ENCODE measurements at regions not wholly inside any gene's neighbourhood (a gene's known extent, or its start where the extent isn't known, plus 50 kb on each side); places are given as distances from the start of the nearest gene placed in this dataset.

GRCh38 chr15:99909592-99910295, 176.5 kb upstream of the LYSMD4 start:
- no peaks in the 10 kb centered on the region for H3K9me3 Mint-ChIP-seq
- H3K27me3 ChIP-seq (replicated peaks in 1 of 2; ENCODE audit: control insufficient read depth in 2 of 2, extremely low read depth in 1 of 2, insufficient read depth in 2 of 2, low read length in 1 of 2): no peaks in the 10 kb centered on the region
- H3K27me3 Mint-ChIP-seq: no peaks in the 10 kb centered on the region
- H3K27ac ChIP-seq (ENCODE audit: low read length): no peak overlapping the region
- no peaks in the 10 kb centered on the region for H3K9me3 ChIP-seq
- peaks cover 0 to 4% (median 0%) of the 10 kb centered on the region in 3 donors for H3K4me1 Mint-ChIP-seq
- POLR2A ChIA-PET: no interaction called here
- no peak overlapping the region for H3K4me3 Mint-ChIP-seq
- CTCF ChIA-PET: no interaction called here
- H3K36me3 Mint-ChIP-seq: no peaks in the 10 kb centered on the region
- WGBS (ENCODE audit: insufficient coverage): 81% methylated on average over 3 of the region's 13 CpGs
- ATAC-seq (replicated peaks in 1 of 4) (no peak), DNase-seq (no peak)
- H3K4me3 ChIP-seq (ENCODE audit: control insufficient read depth in 1 of 2, extremely low read depth in 1 of 2, low read length in 1 of 2): no peak overlapping the region
- no peaks in the 10 kb centered on the region for H3K36me3 ChIP-seq (ENCODE audit: control insufficient read depth in 2 of 2, extremely low read depth in 1 of 2, insufficient read depth in 1 of 2, low read length in 1 of 2)
- no peak overlapping the region for H3K27ac Mint-ChIP-seq
- no peaks in the 10 kb centered on the region for H3K4me1 ChIP-seq (ENCODE audit: control insufficient read depth in 1 of 2, extremely low read depth in 1 of 2, insufficient read depth in 2 of 2, low read length in 2 of 2)

GRCh38 chr15:99907698-99908097, 174.5 kb upstream of the LYSMD4 start:
- Histone ChIP-seq H3K36me3 (ENCODE audit: control insufficient read depth in 2 of 2, extremely low read depth in 1 of 2, insufficient read depth in 1 of 2, low read length in 1 of 2) (no peaks in the 10 kb centered on the region), H3K27me3 (replicated peaks in 1 of 2; ENCODE audit: control insufficient read depth in 2 of 2, extremely low read depth in 1 of 2, insufficient read depth in 2 of 2, low read length in 1 of 2) (no peaks in the 10 kb centered on the region), H3K27ac (ENCODE audit: low read length) (no peak overlapping the region), H3K9me3 (no peaks in the 10 kb centered on the region), H3K4me3 (ENCODE audit: control insufficient read depth in 1 of 2, extremely low read depth in 1 of 2, low read length in 1 of 2) (no peak overlapping the region), H3K4me1 (ENCODE audit: control insufficient read depth in 1 of 2, extremely low read depth in 1 of 2, insufficient read depth in 2 of 2, low read length in 2 of 2) (no peaks in the 10 kb centered on the region)
- ATAC-seq (replicated peaks in 1 of 4) (no peak), DNase-seq (no peak)
- Mint-ChIP-seq H3K4me3 (no peak overlapping the region), H3K27me3 (no peaks in the 10 kb centered on the region), H3K4me1 (peaks cover 0 to 4% (median 0%) of the 10 kb centered on the region in 3 donors), H3K36me3 (no peaks in the 10 kb centered on the region), H3K27ac (no peak overlapping the region), H3K9me3 (no peaks in the 10 kb centered on the region)
- ChIA-PET CTCF (no interaction called here), POLR2A (no interaction called here)
- 100% methylated on average over 1 of the region's 3 CpGs for WGBS (ENCODE audit: insufficient coverage)

- no peak overlapping the region for H3K27ac Mint-ChIP-seq
- peaks cover 0 to under 1% (median 0%) of the 10 kb centered on the region in 3 donors for H3K4me1 Mint-ChIP-seq
- no peaks in the 10 kb centered on the region for H3K9me3 Mint-ChIP-seq
- Histone ChIP-seq H3K27ac (ENCODE audit: low read length) (no peak overlapping the region), H3K36me3 (ENCODE audit: control insufficient read depth in 2 of 2, extremely low read depth in 1 of 2, insufficient read depth in 1 of 2, low read length in 1 of 2) (no peaks in the 10 kb centered on the region), H3K9me3 (no peaks in the 10 kb centered on the region), H3K4me1 (ENCODE audit: control insufficient read depth in 1 of 2, extremely low read depth in 1 of 2, insufficient read depth in 2 of 2, low read length in 2 of 2) (no peaks in the 10 kb centered on the region), H3K4me3 (ENCODE audit: control insufficient read depth in 1 of 2, extremely low read depth in 1 of 2, low read length in 1 of 2) (no peak overlapping the region), H3K27me3 (replicated peaks in 1 of 2; ENCODE audit: control insufficient read depth in 2 of 2, extremely low read depth in 1 of 2, insufficient read depth in 2 of 2, low read length in 1 of 2) (no peaks in the 10 kb centered on the region)
- DNase-seq (no peak), ATAC-seq (replicated peaks in 1 of 4) (no peak)
- 57% methylated on average over 1 of the region's 4 CpGs for WGBS (ENCODE audit: insufficient coverage)
- no peaks in the 10 kb centered on the region for H3K36me3 Mint-ChIP-seq
- H3K27me3 Mint-ChIP-seq: no peaks in the 10 kb centered on the region
- H3K4me3 Mint-ChIP-seq: no peak overlapping the region
- ChIA-PET CTCF (no interaction called here), POLR2A (no interaction called here)
Measured at GRCh38 chr15:99906793-99907192, 173.6 kb upstream of the LYSMD4 start.

GRCh38 chr15:99906311-99906710, 173.1 kb upstream of the LYSMD4 start:
- no peak overlapping the region for H3K27ac ChIP-seq (ENCODE audit: low read length)
- H3K27me3 Mint-ChIP-seq: no peaks in the 10 kb centered on the region
- H3K27me3 ChIP-seq (replicated peaks in 1 of 2; ENCODE audit: control insufficient read depth in 2 of 2, extremely low read depth in 1 of 2, insufficient read depth in 2 of 2, low read length in 1 of 2): no peaks in the 10 kb centered on the region
- DNase-seq (no peak), ATAC-seq (replicated peaks in 1 of 4) (no peak)
- H3K36me3 Mint-ChIP-seq: no peaks in the 10 kb centered on the region
- H3K4me3 Mint-ChIP-seq: no peak overlapping the region
- no peak overlapping the region for H3K4me3 ChIP-seq (ENCODE audit: control insufficient read depth in 1 of 2, extremely low read depth in 1 of 2, low read length in 1 of 2)
- H3K4me1 Mint-ChIP-seq: no peaks in the 10 kb centered on the region
- POLR2A ChIA-PET: no interaction called here
- CTCF ChIA-PET: no interaction called here
- WGBS (ENCODE audit: insufficient coverage): 93% methylated on average over 4 of the region's 5 CpGs
- H3K36me3 ChIP-seq (ENCODE audit: control insufficient read depth in 2 of 2, extremely low read depth in 1 of 2, insufficient read depth in 1 of 2, low read length in 1 of 2): no peaks in the 10 kb centered on the region
- no peaks in the 10 kb centered on the region for H3K4me1 ChIP-seq (ENCODE audit: control insufficient read depth in 1 of 2, extremely low read depth in 1 of 2, insufficient read depth in 2 of 2, low read length in 2 of 2)
- no peaks in the 10 kb centered on the region for H3K9me3 Mint-ChIP-seq
- H3K9me3 ChIP-seq: no peaks in the 10 kb centered on the region
- H3K27ac Mint-ChIP-seq: no peak overlapping the region

- no peaks in the 10 kb centered on the region for H3K4me1 ChIP-seq (ENCODE audit: control insufficient read depth in 1 of 2, extremely low read depth in 1 of 2, insufficient read depth in 2 of 2, low read length in 2 of 2)
- no peak overlapping the region for H3K4me3 Mint-ChIP-seq
- no peak for ATAC-seq (replicated peaks in 1 of 4)
- H3K9me3 ChIP-seq: no peaks in the 10 kb centered on the region
- no peak for DNase-seq
- no peak overlapping the region for H3K27ac ChIP-seq (ENCODE audit: low read length)
- H3K4me3 ChIP-seq (ENCODE audit: control insufficient read depth in 1 of 2, extremely low read depth in 1 of 2, low read length in 1 of 2): no peak overlapping the region
- no peaks in the 10 kb centered on the region for H3K36me3 ChIP-seq (ENCODE audit: control insufficient read depth in 2 of 2, extremely low read depth in 1 of 2, insufficient read depth in 1 of 2, low read length in 1 of 2)
- no peak overlapping the region for H3K27ac Mint-ChIP-seq
- CTCF ChIA-PET: no interaction called here
- H3K9me3 Mint-ChIP-seq: peaks cover 4 to 11% (median 5%) of the 10 kb centered on the region in 3 donors
- H3K36me3 Mint-ChIP-seq: peaks cover 5% of the 10 kb centered on the region
- no peaks in the 10 kb centered on the region for H3K27me3 Mint-ChIP-seq
- no peaks in the 10 kb centered on the region for H3K27me3 ChIP-seq (replicated peaks in 1 of 2; ENCODE audit: control insufficient read depth in 2 of 2, extremely low read depth in 1 of 2, insufficient read depth in 2 of 2, low read length in 1 of 2)
- POLR2A ChIA-PET: no interaction called here
- no peaks in the 10 kb centered on the region for H3K4me1 Mint-ChIP-seq
- no CpG with 5 or more reads among the region's 1 CpG for WGBS (ENCODE audit: insufficient coverage)
Measured at GRCh38 chr15:99902248-99902928, 169.2 kb upstream of the LYSMD4 start.

GRCh38 chr15:99895956-99896311, 162.7 kb upstream of the LYSMD4 start:
- no peaks in the 10 kb centered on the region for H3K4me1 ChIP-seq (ENCODE audit: control insufficient read depth in 1 of 2, extremely low read depth in 1 of 2, insufficient read depth in 2 of 2, low read length in 2 of 2)
- H3K36me3 ChIP-seq (ENCODE audit: control insufficient read depth in 2 of 2, extremely low read depth in 1 of 2, insufficient read depth in 1 of 2, low read length in 1 of 2): no peaks in the 10 kb centered on the region
- no peak for ATAC-seq (replicated peaks in 1 of 4)
- H3K27ac ChIP-seq (ENCODE audit: low read length): no peak overlapping the region
- Mint-ChIP-seq H3K27me3 (peaks cover 0 to 3% of the 10 kb centered on the region in 2 donors), H3K36me3 (peaks cover 12% of the 10 kb centered on the region), H3K9me3 (peaks cover 4 to 16% (median 5%) of the 10 kb centered on the region in 3 donors), H3K4me3 (no peak overlapping the region), H3K27ac (no peak overlapping the region), H3K4me1 (no peaks in the 10 kb centered on the region)
- no peaks in the 10 kb centered on the region for H3K27me3 ChIP-seq (replicated peaks in 1 of 2; ENCODE audit: control insufficient read depth in 2 of 2, extremely low read depth in 1 of 2, insufficient read depth in 2 of 2, low read length in 1 of 2)
- no peak overlapping the region for H3K4me3 ChIP-seq (ENCODE audit: control insufficient read depth in 1 of 2, extremely low read depth in 1 of 2, low read length in 1 of 2)
- WGBS (ENCODE audit: insufficient coverage): 90% methylated on average over 3 of the region's 4 CpGs
- DNase-seq: no peak
- H3K9me3 ChIP-seq: no peaks in the 10 kb centered on the region
- ChIA-PET CTCF (interaction anchor here in 1 of 2 donors (0.6 kb wide), 1 partner anchor 592 kb away, joined by 3 read pairs; no protein-coding TSS in a partner anchor), POLR2A (no interaction called here)

Measured in T-cell (primary cell).